ENCODE measurements at regions not wholly inside any gene's neighbourhood (a gene's known extent, or its start where the extent isn't known, plus 50 kb on each side); places are given as distances from the start of the nearest gene placed in this dataset.

GRCh38 chr6:40196135-40196518 lies 261.9 kb upstream of the MOCS1 start:
- H3K27me3 ChIP-seq, result no peaks in the 10 kb centered on the region
- H3K27ac ChIP-seq, result no peak overlapping the region
- no peak overlapping the region for H3K4me3 ChIP-seq
- no peaks in the 10 kb centered on the region for H3K4me1 ChIP-seq
- TF ChIP-seq POLR2AphosphoS5 (IDR thresholded peaks at IDR 0.05), result no peak
- no peak for TF ChIP-seq POLR2A (IDR thresholded peaks at IDR 0.05)
- no peak for TF ChIP-seq EP300 (IDR thresholded peaks at IDR 0.05)
- TF ChIP-seq, protein P1, sequence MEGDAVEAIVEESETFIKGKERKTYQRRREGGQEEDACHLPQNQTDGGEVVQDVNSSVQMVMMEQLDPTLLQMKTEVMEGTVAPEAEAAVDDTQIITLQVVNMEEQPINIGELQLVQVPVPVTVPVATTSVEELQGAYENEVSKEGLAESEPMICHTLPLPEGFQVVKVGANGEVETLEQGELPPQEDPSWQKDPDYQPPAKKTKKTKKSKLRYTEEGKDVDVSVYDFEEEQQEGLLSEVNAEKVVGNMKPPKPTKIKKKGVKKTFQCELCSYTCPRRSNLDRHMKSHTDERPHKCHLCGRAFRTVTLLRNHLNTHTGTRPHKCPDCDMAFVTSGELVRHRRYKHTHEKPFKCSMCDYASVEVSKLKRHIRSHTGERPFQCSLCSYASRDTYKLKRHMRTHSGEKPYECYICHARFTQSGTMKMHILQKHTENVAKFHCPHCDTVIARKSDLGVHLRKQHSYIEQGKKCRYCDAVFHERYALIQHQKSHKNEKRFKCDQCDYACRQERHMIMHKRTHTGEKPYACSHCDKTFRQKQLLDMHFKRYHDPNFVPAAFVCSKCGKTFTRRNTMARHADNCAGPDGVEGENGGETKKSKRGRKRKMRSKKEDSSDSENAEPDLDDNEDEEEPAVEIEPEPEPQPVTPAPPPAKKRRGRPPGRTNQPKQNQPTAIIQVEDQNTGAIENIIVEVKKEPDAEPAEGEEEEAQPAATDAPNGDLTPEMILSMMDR (IDR thresholded peaks at IDR 0.05), result no peak
- ATAC-seq, result no peak
- no peaks in the 10 kb centered on the region for H3K36me3 ChIP-seq
- peaks cover 0 to 8% (median 0%) of the 10 kb centered on the region in 3 donors for H3K9me3 ChIP-seq
- 69 to 89% methylated on average over 4 of the region's 4 CpGs for WGBS, 2 donors (ENCODE audit: low coverage in 1 of 2)

GRCh38 chr6:40195428-40196134 lies 261.3 kb upstream of the MOCS1 start:
- 86 to 87% methylated on average over 7 to 8 of the region's 11 CpGs for WGBS, 2 donors (ENCODE audit: low coverage in 1 of 2)
- TF ChIP-seq, protein P1 (IDR thresholded peaks at IDR 0.05), result no peak
- TF ChIP-seq EP300 (IDR thresholded peaks at IDR 0.05) (no peak), POLR2A (IDR thresholded peaks at IDR 0.05) (no peak), POLR2AphosphoS5 (IDR thresholded peaks at IDR 0.05) (no peak)

DNA sequence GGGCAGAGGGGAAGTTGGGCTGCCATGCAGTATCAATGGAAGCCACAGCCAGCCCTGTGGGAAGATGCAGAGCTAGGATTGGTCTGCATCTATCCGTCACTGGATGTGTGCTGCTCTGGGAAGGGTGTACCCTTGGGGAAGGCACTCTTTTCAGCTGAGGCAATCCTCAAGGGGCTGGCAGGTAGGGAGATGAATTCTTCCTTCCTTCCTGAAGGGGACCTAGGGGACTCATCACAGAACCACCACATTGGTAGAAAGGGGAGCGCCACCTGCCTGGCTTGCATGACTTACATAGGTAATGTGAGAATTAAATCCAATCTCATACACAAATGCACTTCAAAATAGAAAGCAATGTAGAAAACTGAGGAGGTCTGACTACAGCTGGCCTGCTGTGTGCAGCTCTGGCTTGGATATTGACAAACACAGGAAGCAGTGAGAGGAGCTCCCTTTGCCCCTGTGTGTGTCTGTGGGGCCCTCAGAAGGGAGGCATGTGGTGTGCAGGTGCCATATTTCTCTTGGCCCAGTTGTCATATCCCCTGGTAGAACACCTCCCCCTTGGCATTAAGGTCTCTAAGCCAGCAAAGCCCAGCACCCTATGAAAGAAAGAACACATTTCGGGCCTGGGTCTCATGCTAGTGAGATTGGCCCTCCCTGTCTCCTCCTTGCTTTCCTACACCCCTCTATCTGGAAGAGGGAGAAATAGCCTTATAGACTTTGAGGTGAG lies 260.3 kb upstream of the MOCS1 start:
- WGBS, 2 donors (ENCODE audit: low coverage in 1 of 2), result 50 to 96% methylated on average over 2 to 3 of the region's 3 CpGs
- ATAC-seq, result no peak
- Histone ChIP-seq H3K27ac (no peak overlapping the region), H3K36me3 (no peaks in the 10 kb centered on the region), H3K4me3 (no peak overlapping the region), H3K4me1 (no peaks in the 10 kb centered on the region), H3K9me3 (no peaks in the 10 kb centered on the region), H3K27me3 (no peaks in the 10 kb centered on the region)
- TF ChIP-seq, protein P1 (IDR thresholded peaks at IDR 0.05), result no peak
- TF ChIP-seq EP300 (IDR thresholded peaks at IDR 0.05) (no peak), POLR2A (IDR thresholded peaks at IDR 0.05) (no peak), POLR2AphosphoS5 (IDR thresholded peaks at IDR 0.05) (no peak)

More at GRCh38 chr6:40195428-40196134, 261.3 kb upstream of the MOCS1 start:
- Histone ChIP-seq H3K27ac (no peak overlapping the region), H3K27me3 (no peaks in the 10 kb centered on the region), H3K36me3 (no peaks in the 10 kb centered on the region), H3K9me3 (peaks cover 0 to 3% (median 0%) of the 10 kb centered on the region in 3 donors), H3K4me3 (no peak overlapping the region), H3K4me1 (no peaks in the 10 kb centered on the region)
- no peak for ATAC-seq

GRCh38 chr6:40192516-40192915 lies 258.3 kb upstream of the MOCS1 start:
- Histone ChIP-seq H3K36me3 (no peaks in the 10 kb centered on the region), H3K9me3 (no peaks in the 10 kb centered on the region), H3K4me1 (no peaks in the 10 kb centered on the region), H3K27ac (no peak overlapping the region), H3K27me3 (no peaks in the 10 kb centered on the region), H3K4me3 (no peak overlapping the region)
- no peak for ATAC-seq
- TF ChIP-seq POLR2AphosphoS5 (IDR thresholded peaks at IDR 0.05) (no peak), POLR2A (IDR thresholded peaks at IDR 0.05) (no peak), EP300 (IDR thresholded peaks at IDR 0.05) (no peak)
- TF ChIP-seq, protein P1 (IDR thresholded peaks at IDR 0.05), result no peak
- 62% methylated on average over 3 of the region's 4 CpGs; no CpG with 5 or more reads in 1 of the 2 donors for WGBS, 2 donors (ENCODE audit: low coverage in 1 of 2)

Data from gastroesophageal sphincter (tissue), 4 donors.